Right ventricle myocardium superior (tissue), 1 donor: ENCODE measurements at regions not wholly inside any gene's neighbourhood (a gene's known extent, or its start where the extent isn't known, plus 50 kb on each side); places are given as distances from the start of the nearest gene placed in this dataset.
A peak's percentile ranks its signal among the peaks of the same experiment; 100 is the strongest.
"Not testable (repeated sequence)": the region's sequence is repeated elsewhere in the genome, so short reads cannot be mapped to it uniquely, and the experiment has no call there.

ENCODE experiments used
- ATAC-seq: fragments of 200-7000 bp; cut with Tn5 transposase; one replicate; pipeline ENCODE4 v1.9.1; 2020; ENCODE audit warnings: mild to moderate bottlenecking; ENCODE audit not compliant: poor library complexity
- DNase-seq: peaks from one replicate; pipeline ENCODE4 v3.0.0-alpha.2; 2020
- intact Hi-C: fragments of 100-400 bp; cut with DNase I; formaldehyde crosslinking; loops from one replicate; pipeline ENCODE4 v1.11.2; 2022
- donor health status: DM: no; HTN: yes; CAD: no; lungs with severe emphysema.

GRCh38 chr5:2005101-2006041 is 122.6 kb upstream of the IRX4 start:
- intact Hi-C loops: no loop called here
- DNase-seq: no peak
- no peak for ATAC-seq

GRCh38 chr5:2003690-2004365 is 121.1 kb upstream of the IRX4 start:
- no peak for ATAC-seq
- intact Hi-C loops: no loop called here

GRCh38 chr5:2003206-2003605 is 120.5 kb upstream of the IRX4 start:
- DNase-seq (no peak), ATAC-seq (no peak)
- intact Hi-C loops: no loop called here

More at GRCh38 chr5:2003690-2004365, 121.1 kb upstream of the IRX4 start:
- DNase-seq: no peak

GRCh38 chr5:2001300-2001699 is 118.6 kb upstream of the IRX4 start:
- ATAC-seq (no peak), DNase-seq (no peak)
- intact Hi-C loops: no loop called here

- intact Hi-C loops: no loop called here
- ATAC-seq: no peak
Measured at GRCh38 chr5:2000591-2000990, 117.9 kb upstream of the IRX4 start.

GRCh38 chr5:1999794-2000193 is 117.1 kb upstream of the IRX4 start:
- no peak for DNase-seq
- intact Hi-C loops: no loop called here
- ATAC-seq: no peak

More at GRCh38 chr5:2000591-2000990, 117.9 kb upstream of the IRX4 start:
- DNase-seq: no peak

- intact Hi-C loops: no loop called here
- DNase-seq: no peak
- ATAC-seq: no peak
Measured at GRCh38 chr5:1998716-1999317, 116.1 kb upstream of the IRX4 start.

- ATAC-seq (no peak), DNase-seq (no peak)
- intact Hi-C loops: no loop called here
Measured at GRCh38 chr5:1998348-1998669, 115.6 kb upstream of the IRX4 start.

GRCh38 chr5:1997640-1998347 is 115.1 kb upstream of the IRX4 start:
- DNase-seq (no peak), ATAC-seq (no peak)
- intact Hi-C loops: no loop called here

GRCh38 chr5:1995491-1995890 is 112.8 kb upstream of the IRX4 start:
- intact Hi-C loops: no loop called here
- no peak for DNase-seq
- ATAC-seq: no peak

GRCh38 chr5:1987471-1987870 is 104.7 kb upstream of the IRX4 start:
- DNase-seq: no peak
- ATAC-seq: no peak
- intact Hi-C loops: no loop called here

- no peak for DNase-seq
- ATAC-seq: no peak
- intact Hi-C loops: no loop called here
Measured at GRCh38 chr5:1985781-1986180, 103.1 kb upstream of the IRX4 start.

GRCh38 chr5:1983919-1984695 is 101.4 kb upstream of the IRX4 start:
- intact Hi-C loops: no loop called here
- no peak for ATAC-seq
- DNase-seq: no peak

- ATAC-seq (no peak), DNase-seq (no peak)
- intact Hi-C loops: no loop called here
Measured at GRCh38 chr5:1983401-1983800, 100.7 kb upstream of the IRX4 start.

- ATAC-seq, DNase-seq, intact Hi-C loops: not testable (repeated sequence)
Measured at GRCh38 chr5:1982561-1982960, 99.8 kb upstream of the IRX4 start.

GRCh38 chr5:1975898-1976765 is 93.4 kb upstream of the IRX4 start:
- DNase-seq (no peak), ATAC-seq (peak; percentile 60)
- intact Hi-C loops: no loop called here

- DNase-seq (no peak), ATAC-seq (no peak)
- intact Hi-C loops: no loop called here
Measured at GRCh38 chr5:1975406-1975715, 92.6 kb upstream of the IRX4 start.
